SK-N-SH (cell line): ENCODE measurements at regions not wholly inside any gene's neighbourhood (a gene's known extent, or its start where the extent isn't known, plus 50 kb on each side); places are given as distances from the start of the nearest gene placed in this dataset.

ENCODE experiments used
- CTCF ChIP-seq: fragments of 200-600 bp; sonication (generic); IDR thresholded peaks from 2 replicates; pipeline ENCODE4 v1.6.1; 2017; ENCODE audit warnings: antibody characterized with exemption, mild to moderate bottlenecking, moderate library complexity
- EP300 ChIP-seq, 2 experiments: IDR thresholded peaks; 2 replicates each; pipeline versions ENCODE4 v1.4.0 to v1.6.1; 2012; ENCODE audit warnings: borderline replicate concordance in 1 of 2, low read depth in 1 of 2, low read length in 1 of 2
- GABPA ChIP-seq: IDR thresholded peaks from 2 replicates; pipeline ENCODE4 v1.4.0; 2012; ENCODE audit warnings: low read depth, mild to moderate bottlenecking
- RCOR1 ChIP-seq: fragments of 150-350 bp; IDR thresholded peaks from 2 replicates; pipeline ENCODE4 v1.6.1; 2017; ENCODE audit warnings: antibody characterized with exemption, low read length
- RXRA ChIP-seq: IDR thresholded peaks from 2 replicates; pipeline ENCODE4 v1.4.0; 2012; ENCODE audit warnings: low read depth, mild to moderate bottlenecking, borderline replicate concordance
- USF2 ChIP-seq: fragments of 150-350 bp; IDR thresholded peaks from 2 replicates; pipeline ENCODE4 v1.6.1; 2017; ENCODE audit warnings: antibody characterized with exemption, low read length, low read depth, borderline replicate concordance

- TF ChIP-seq GABPA: no peak
- TF ChIP-seq EP300 (IDR thresholded peaks at IDR 0.05; ENCODE audit: borderline replicate concordance in 1 of 2, low read depth in 1 of 2, low read length in 1 of 2): no peak
- TF ChIP-seq CTCF: no peak
- TF ChIP-seq RXRA: no peak
- TF ChIP-seq RCOR1: no peak
- no peak for TF ChIP-seq USF2
These were observed 77.5 kb upstream of the PIAS1 start for GRCh38 chr15:67976506-67977073.
